Activated naive CD8-positive, alpha-beta T cell (primary cell): ENCODE measurements at regions not wholly inside any gene's neighbourhood (a gene's known extent, or its start where the extent isn't known, plus 50 kb on each side); places are given as distances from the start of the nearest gene placed in this dataset.

Experiments used
- H3K27ac Mint-ChIP-seq: one replicate; pipeline ENCODE4 v1.8.0; 2021; ENCODE audit warnings: mixed read lengths
- H3K27me3 Mint-ChIP-seq: one replicate; pipeline ENCODE4 v1.8.0; 2021; ENCODE audit warnings: mixed read lengths
- H3K36me3 Mint-ChIP-seq: one replicate; pipeline ENCODE4 v1.8.0; 2021; ENCODE audit warnings: mixed read lengths
- H3K4me1 Mint-ChIP-seq: one replicate; pipeline ENCODE4 v1.8.0; 2021; ENCODE audit warnings: low read depth, mixed read lengths
- H3K4me3 Mint-ChIP-seq: one replicate; pipeline ENCODE4 v1.8.0; 2021; ENCODE audit warnings: mild to moderate bottlenecking, mixed read lengths
- H3K9me3 Mint-ChIP-seq: one replicate; pipeline ENCODE4 v1.8.0; 2021; ENCODE audit warnings: low read depth, mixed read lengths

- Mint-ChIP-seq H3K9me3 (no peaks in the 10 kb centered on the region), H3K27me3 (no peaks in the 10 kb centered on the region), H3K27ac (no peak overlapping the region), H3K36me3 (no peaks in the 10 kb centered on the region), H3K4me3 (no peak overlapping the region), H3K4me1 (no peaks in the 10 kb centered on the region)
Measured at GRCh38 chrY:14438395-14438794, 85.9 kb upstream of the NLGN4Y start.

GRCh38 chrY:14444550-14444949 is 79.8 kb upstream of the NLGN4Y start:
- no peak overlapping the region for H3K4me3 Mint-ChIP-seq
- no peaks in the 10 kb centered on the region for H3K36me3 Mint-ChIP-seq
- H3K9me3 Mint-ChIP-seq, result peaks cover 3% of the 10 kb centered on the region
- no peaks in the 10 kb centered on the region for H3K27me3 Mint-ChIP-seq
- no peak overlapping the region for H3K27ac Mint-ChIP-seq
- no peaks in the 10 kb centered on the region for H3K4me1 Mint-ChIP-seq

- H3K27ac Mint-ChIP-seq, result no peak overlapping the region
- H3K4me3 Mint-ChIP-seq, result no peak overlapping the region
- H3K9me3 Mint-ChIP-seq, result no peaks in the 10 kb centered on the region
- H3K4me1 Mint-ChIP-seq, result no peaks in the 10 kb centered on the region
- no peaks in the 10 kb centered on the region for H3K36me3 Mint-ChIP-seq
- H3K27me3 Mint-ChIP-seq, result no peaks in the 10 kb centered on the region
Measured at GRCh38 chrY:14468151-14468683, 56.1 kb upstream of the NLGN4Y start.

- H3K27me3 Mint-ChIP-seq, result no peaks in the 10 kb centered on the region
- no peak overlapping the region for H3K27ac Mint-ChIP-seq
- no peaks in the 10 kb centered on the region for H3K4me1 Mint-ChIP-seq
- no peaks in the 10 kb centered on the region for H3K9me3 Mint-ChIP-seq
- H3K4me3 Mint-ChIP-seq, result no peak overlapping the region
- H3K36me3 Mint-ChIP-seq, result no peaks in the 10 kb centered on the region
Measured at GRCh38 chrY:14472421-14472820, 51.9 kb upstream of the NLGN4Y start.

- Mint-ChIP-seq H3K4me1 (no peaks in the 10 kb centered on the region), H3K9me3 (no peaks in the 10 kb centered on the region), H3K27ac (no peak overlapping the region), H3K4me3 (no peak overlapping the region), H3K27me3 (no peaks in the 10 kb centered on the region), H3K36me3 (no peaks in the 10 kb centered on the region)
Measured at GRCh38 chrY:14473320-14473719, 51.0 kb upstream of the NLGN4Y start.
